Mucosa of stomach (tissue), 1 donor: ENCODE measurements at regions not wholly inside any gene's neighbourhood (a gene's known extent, or its start where the extent isn't known, plus 50 kb on each side); places are given as distances from the start of the nearest gene placed in this dataset.

Experiments
- H3K27me3 ChIP-seq: one replicate; pipeline ENCODE4 v1.7.0; 2013; ENCODE audit warnings: mild to moderate bottlenecking, low read length; ENCODE audit not compliant: control insufficient read depth, insufficient read depth
- H3K36me3 ChIP-seq: one replicate; pipeline ENCODE4 v1.7.0; 2013; ENCODE audit warnings: low read length; ENCODE audit not compliant: control insufficient read depth, insufficient read depth
- H3K4me1 ChIP-seq: one replicate; pipeline ENCODE4 v1.7.0; 2013; ENCODE audit warnings: mild to moderate bottlenecking, low read length; ENCODE audit not compliant: control insufficient read depth, insufficient read depth
- H3K4me3 ChIP-seq: one replicate; pipeline ENCODE4 v1.7.0; 2013; ENCODE audit warnings: low read length
- H3K9ac ChIP-seq: one replicate; pipeline ENCODE4 v1.7.0; 2013; ENCODE audit warnings: mild to moderate bottlenecking, low read length, moderate library complexity
- H3K9me3 ChIP-seq: one replicate; pipeline ENCODE4 v1.7.0; 2013; ENCODE audit warnings: mild to moderate bottlenecking, low read length, moderate library complexity; ENCODE audit not compliant: control insufficient read depth
- donor health status: Pancreatic carcinoma.

- H3K4me1 ChIP-seq = peaks cover 7% of the 10 kb centered on the region
- H3K9me3 ChIP-seq = no peaks in the 10 kb centered on the region
- H3K27me3 ChIP-seq = peaks cover 9% of the 10 kb centered on the region
- H3K4me3 ChIP-seq = no peak overlapping the region
- no peaks in the 10 kb centered on the region for H3K36me3 ChIP-seq
- H3K9ac ChIP-seq = no peak overlapping the region
Observed at GRCh38 chr12:114996382-114996781, 312.4 kb upstream of the TBX3 start.

- Histone ChIP-seq H3K4me1 (peaks cover 5% of the 10 kb centered on the region), H3K9ac (no peak overlapping the region), H3K27me3 (peaks cover 9% of the 10 kb centered on the region), H3K4me3 (no peak overlapping the region), H3K9me3 (no peaks in the 10 kb centered on the region), H3K36me3 (no peaks in the 10 kb centered on the region)
Observed at GRCh38 chr12:114995891-114996290, 311.9 kb upstream of the TBX3 start.

- H3K9me3 ChIP-seq = no peaks in the 10 kb centered on the region
- H3K4me1 ChIP-seq = no peaks in the 10 kb centered on the region
- no peak overlapping the region for H3K9ac ChIP-seq
- H3K4me3 ChIP-seq = no peak overlapping the region
- no peaks in the 10 kb centered on the region for H3K36me3 ChIP-seq
- peaks cover 9% of the 10 kb centered on the region for H3K27me3 ChIP-seq
Observed at GRCh38 chr12:114993165-114993564, 309.2 kb upstream of the TBX3 start.

- Histone ChIP-seq H3K9me3 (no peaks in the 10 kb centered on the region), H3K4me3 (no peak overlapping the region), H3K36me3 (no peaks in the 10 kb centered on the region), H3K27me3 (peaks cover 5% of the 10 kb centered on the region), H3K9ac (no peak overlapping the region), H3K4me1 (no peaks in the 10 kb centered on the region)
Observed at GRCh38 chr12:114992443-114992842, 308.5 kb upstream of the TBX3 start.

GRCh38 chr12:114990381-114990780, 306.4 kb upstream of the TBX3 start:
- H3K4me1 ChIP-seq = no peaks in the 10 kb centered on the region
- H3K9me3 ChIP-seq = no peaks in the 10 kb centered on the region

GRCh38 chr12:114986849-114987248, 302.9 kb upstream of the TBX3 start:
- Histone ChIP-seq H3K9ac (no peak overlapping the region), H3K4me3 (no peak overlapping the region), H3K4me1 (no peaks in the 10 kb centered on the region), H3K9me3 (no peaks in the 10 kb centered on the region), H3K27me3 (no peaks in the 10 kb centered on the region), H3K36me3 (no peaks in the 10 kb centered on the region)

More at GRCh38 chr12:114990381-114990780, 306.4 kb upstream of the TBX3 start:
- Histone ChIP-seq H3K27me3 (no peaks in the 10 kb centered on the region), H3K36me3 (no peaks in the 10 kb centered on the region), H3K4me3 (no peak overlapping the region), H3K9ac (no peak overlapping the region)

GRCh38 chr12:114986178-114986714, 302.3 kb upstream of the TBX3 start:
- H3K36me3 ChIP-seq = no peaks in the 10 kb centered on the region
- no peak overlapping the region for H3K9ac ChIP-seq
- H3K9me3 ChIP-seq = no peaks in the 10 kb centered on the region
- H3K4me1 ChIP-seq = no peaks in the 10 kb centered on the region
- H3K4me3 ChIP-seq = no peak overlapping the region
- H3K27me3 ChIP-seq = no peaks in the 10 kb centered on the region

GRCh38 chr12:114984634-114985061, 300.7 kb upstream of the TBX3 start:
- Histone ChIP-seq H3K36me3 (no peaks in the 10 kb centered on the region), H3K9me3 (no peaks in the 10 kb centered on the region), H3K4me1 (no peaks in the 10 kb centered on the region), H3K27me3 (no peaks in the 10 kb centered on the region), H3K4me3 (no peak overlapping the region), H3K9ac (no peak overlapping the region)

- Histone ChIP-seq H3K9me3 (no peaks in the 10 kb centered on the region), H3K36me3 (no peaks in the 10 kb centered on the region), H3K9ac (no peak overlapping the region), H3K4me3 (no peak overlapping the region), H3K27me3 (no peaks in the 10 kb centered on the region), H3K4me1 (no peaks in the 10 kb centered on the region)
Observed at GRCh38 chr12:114982760-114983159, 298.8 kb upstream of the TBX3 start.

GRCh38 chr12:114981036-114981435, 297.1 kb upstream of the TBX3 start:
- Histone ChIP-seq H3K4me3 (no peak overlapping the region), H3K9me3 (no peaks in the 10 kb centered on the region), H3K9ac (no peak overlapping the region), H3K36me3 (no peaks in the 10 kb centered on the region), H3K4me1 (no peaks in the 10 kb centered on the region), H3K27me3 (no peaks in the 10 kb centered on the region)

- no peaks in the 10 kb centered on the region for H3K9me3 ChIP-seq
- H3K9ac ChIP-seq = no peak overlapping the region
- H3K36me3 ChIP-seq = no peaks in the 10 kb centered on the region
- H3K4me1 ChIP-seq = no peaks in the 10 kb centered on the region
- H3K4me3 ChIP-seq = no peak overlapping the region
- H3K27me3 ChIP-seq = no peaks in the 10 kb centered on the region
Observed at GRCh38 chr12:114976959-114977358, 293.0 kb upstream of the TBX3 start.

GRCh38 chr12:114976372-114976771, 292.4 kb upstream of the TBX3 start:
- no peak overlapping the region for H3K4me3 ChIP-seq
- no peak overlapping the region for H3K9ac ChIP-seq
- no peaks in the 10 kb centered on the region for H3K9me3 ChIP-seq
- H3K27me3 ChIP-seq = no peaks in the 10 kb centered on the region
- H3K4me1 ChIP-seq = no peaks in the 10 kb centered on the region
- no peaks in the 10 kb centered on the region for H3K36me3 ChIP-seq
